ENCODE measurements at regions not wholly inside any gene's neighbourhood (a gene's known extent, or its start where the extent isn't known, plus 50 kb on each side); places are given as distances from the start of the nearest gene placed in this dataset.

GRCh38 chrX:21166272-21166982, 207.8 kb upstream of the CNKSR2 start:
- Histone ChIP-seq H3K27ac (ENCODE audit: low read depth, low read length) (peak overlapping the region; percentile 23; the same call in 1 of the 2 replicates), H3K79me2 (ENCODE audit: control insufficient read depth, insufficient read depth, low read length, unreplicated experiment) (no peaks in the 10 kb centered on the region)

GRCh38 chrX:21167011-21167410, 207.2 kb upstream of the CNKSR2 start:
- Histone ChIP-seq H3K4me3 (ENCODE audit: low read depth, low read length) (no peak overlapping the region), H3K27me3 (ENCODE audit: insufficient read depth, low read length) (no peaks in the 10 kb centered on the region), H2AFZ (ENCODE audit: low read length, unreplicated experiment) (no peak overlapping the region), H3K36me3 (ENCODE audit: insufficient read depth, low read length) (no peaks in the 10 kb centered on the region), H3K4me1 (ENCODE audit: control insufficient read depth, insufficient read depth, low read length, unreplicated experiment) (peaks cover 9% of the 10 kb centered on the region), H3K27ac (ENCODE audit: low read depth, low read length) (no peak overlapping the region; the same call in 1 of the 2 replicates), H3K79me2 (ENCODE audit: control insufficient read depth, insufficient read depth, low read length, unreplicated experiment) (no peaks in the 10 kb centered on the region)

More at GRCh38 chrX:21166272-21166982, 207.8 kb upstream of the CNKSR2 start:
- Histone ChIP-seq H3K4me1 (ENCODE audit: control insufficient read depth, insufficient read depth, low read length, unreplicated experiment) (peaks cover 9% of the 10 kb centered on the region), H3K36me3 (ENCODE audit: insufficient read depth, low read length) (no peaks in the 10 kb centered on the region), H3K4me3 (ENCODE audit: low read depth, low read length) (no peak overlapping the region), H3K27me3 (ENCODE audit: insufficient read depth, low read length) (no peaks in the 10 kb centered on the region), H2AFZ (ENCODE audit: low read length, unreplicated experiment) (peak overlapping the region; percentile 50)

GRCh38 chrX:21167494-21167893, 206.7 kb upstream of the CNKSR2 start:
- no peaks in the 10 kb centered on the region for H3K36me3 ChIP-seq (ENCODE audit: insufficient read depth, low read length)
- H3K27ac ChIP-seq (ENCODE audit: low read depth, low read length), result no peak overlapping the region
- H3K79me2 ChIP-seq (ENCODE audit: control insufficient read depth, insufficient read depth, low read length, unreplicated experiment), result no peaks in the 10 kb centered on the region
- H3K27me3 ChIP-seq (ENCODE audit: insufficient read depth, low read length), result no peaks in the 10 kb centered on the region
- H3K4me1 ChIP-seq (ENCODE audit: control insufficient read depth, insufficient read depth, low read length, unreplicated experiment), result peaks cover 9% of the 10 kb centered on the region
- H2AFZ ChIP-seq (ENCODE audit: low read length, unreplicated experiment), result peak overlapping the region; percentile 50
- no peak overlapping the region for H3K4me3 ChIP-seq (ENCODE audit: low read depth, low read length)

GRCh38 chrX:21168401-21169160, 205.6 kb upstream of the CNKSR2 start:
- Histone ChIP-seq H3K36me3 (ENCODE audit: insufficient read depth, low read length) (no peaks in the 10 kb centered on the region), H3K4me1 (ENCODE audit: control insufficient read depth, insufficient read depth, low read length, unreplicated experiment) (peaks cover 9% of the 10 kb centered on the region), H3K27me3 (ENCODE audit: insufficient read depth, low read length) (no peaks in the 10 kb centered on the region), H3K4me3 (ENCODE audit: low read depth, low read length) (no peak overlapping the region), H3K79me2 (ENCODE audit: control insufficient read depth, insufficient read depth, low read length, unreplicated experiment) (no peaks in the 10 kb centered on the region), H2AFZ (ENCODE audit: low read length, unreplicated experiment) (no peak overlapping the region), H3K27ac (ENCODE audit: low read depth, low read length) (no peak overlapping the region)

- H2AFZ ChIP-seq (ENCODE audit: low read length, unreplicated experiment), result no peak overlapping the region
- no peaks in the 10 kb centered on the region for H3K36me3 ChIP-seq (ENCODE audit: insufficient read depth, low read length)
- H3K4me1 ChIP-seq (ENCODE audit: control insufficient read depth, insufficient read depth, low read length, unreplicated experiment), result peaks cover 4% of the 10 kb centered on the region
- H3K27me3 ChIP-seq (ENCODE audit: insufficient read depth, low read length), result no peaks in the 10 kb centered on the region
- H3K79me2 ChIP-seq (ENCODE audit: control insufficient read depth, insufficient read depth, low read length, unreplicated experiment), result no peaks in the 10 kb centered on the region
- no peak overlapping the region for H3K4me3 ChIP-seq (ENCODE audit: low read depth, low read length)
- H3K27ac ChIP-seq (ENCODE audit: low read depth, low read length), result no peak overlapping the region
Observed at GRCh38 chrX:21171181-21171580, 203.0 kb upstream of the CNKSR2 start.

- no peaks in the 10 kb centered on the region for H3K4me1 ChIP-seq (ENCODE audit: control insufficient read depth, insufficient read depth, low read length, unreplicated experiment)
- H3K4me3 ChIP-seq (ENCODE audit: low read depth, low read length), result no peak overlapping the region
- no peaks in the 10 kb centered on the region for H3K27me3 ChIP-seq (ENCODE audit: insufficient read depth, low read length)
- no peak overlapping the region for H2AFZ ChIP-seq (ENCODE audit: low read length, unreplicated experiment)
- no peaks in the 10 kb centered on the region for H3K79me2 ChIP-seq (ENCODE audit: control insufficient read depth, insufficient read depth, low read length, unreplicated experiment)
- H3K36me3 ChIP-seq (ENCODE audit: insufficient read depth, low read length), result no peaks in the 10 kb centered on the region
- no peak overlapping the region for H3K27ac ChIP-seq (ENCODE audit: low read depth, low read length)
Observed at GRCh38 chrX:21174439-21174838, 199.8 kb upstream of the CNKSR2 start.

- Histone ChIP-seq H3K79me2 (ENCODE audit: control insufficient read depth, insufficient read depth, low read length, unreplicated experiment) (no peaks in the 10 kb centered on the region), H3K27ac (ENCODE audit: low read depth, low read length) (no peak overlapping the region), H3K4me1 (ENCODE audit: control insufficient read depth, insufficient read depth, low read length, unreplicated experiment) (no peaks in the 10 kb centered on the region), H3K36me3 (ENCODE audit: insufficient read depth, low read length) (no peaks in the 10 kb centered on the region), H3K4me3 (ENCODE audit: low read depth, low read length) (no peak overlapping the region), H3K27me3 (ENCODE audit: insufficient read depth, low read length) (no peaks in the 10 kb centered on the region), H2AFZ (ENCODE audit: low read length, unreplicated experiment) (no peak overlapping the region)
Observed at GRCh38 chrX:21176921-21177571, 197.2 kb upstream of the CNKSR2 start.

GRCh38 chrX:21181232-21181853, 192.9 kb upstream of the CNKSR2 start:
- H3K79me2 ChIP-seq (ENCODE audit: control insufficient read depth, insufficient read depth, low read length, unreplicated experiment), result no peaks in the 10 kb centered on the region
- H3K36me3 ChIP-seq (ENCODE audit: insufficient read depth, low read length), result no peaks in the 10 kb centered on the region
- no peak overlapping the region for H3K27ac ChIP-seq (ENCODE audit: low read depth, low read length)
- no peaks in the 10 kb centered on the region for H3K4me1 ChIP-seq (ENCODE audit: control insufficient read depth, insufficient read depth, low read length, unreplicated experiment)
- no peak overlapping the region for H3K4me3 ChIP-seq (ENCODE audit: low read depth, low read length)
- no peak overlapping the region for H2AFZ ChIP-seq (ENCODE audit: low read length, unreplicated experiment)
- H3K27me3 ChIP-seq (ENCODE audit: insufficient read depth, low read length), result no peaks in the 10 kb centered on the region

GRCh38 chrX:21193196-21193595, 181.0 kb upstream of the CNKSR2 start:
- Histone ChIP-seq H3K4me3 (ENCODE audit: low read depth, low read length) (no peak overlapping the region), H2AFZ (ENCODE audit: low read length, unreplicated experiment) (no peak overlapping the region), H3K27me3 (ENCODE audit: insufficient read depth, low read length) (no peaks in the 10 kb centered on the region), H3K79me2 (ENCODE audit: control insufficient read depth, insufficient read depth, low read length, unreplicated experiment) (no peaks in the 10 kb centered on the region), H3K4me1 (ENCODE audit: control insufficient read depth, insufficient read depth, low read length, unreplicated experiment) (no peaks in the 10 kb centered on the region), H3K27ac (ENCODE audit: low read depth, low read length) (no peak overlapping the region), H3K36me3 (ENCODE audit: insufficient read depth, low read length) (no peaks in the 10 kb centered on the region)

GRCh38 chrX:21194526-21194925, 179.7 kb upstream of the CNKSR2 start:
- Histone ChIP-seq H3K36me3 (ENCODE audit: insufficient read depth, low read length) (no peaks in the 10 kb centered on the region), H3K4me1 (ENCODE audit: control insufficient read depth, insufficient read depth, low read length, unreplicated experiment) (no peaks in the 10 kb centered on the region), H3K79me2 (ENCODE audit: control insufficient read depth, insufficient read depth, low read length, unreplicated experiment) (no peaks in the 10 kb centered on the region), H3K4me3 (ENCODE audit: low read depth, low read length) (no peak overlapping the region), H3K27ac (ENCODE audit: low read depth, low read length) (no peak overlapping the region), H2AFZ (ENCODE audit: low read length, unreplicated experiment) (no peak overlapping the region), H3K27me3 (ENCODE audit: insufficient read depth, low read length) (no peaks in the 10 kb centered on the region)
